ENCODE measurements at regions not wholly inside any gene's neighbourhood (a gene's known extent, or its start where the extent isn't known, plus 50 kb on each side); places are given as distances from the start of the nearest gene placed in this dataset.

DNA sequence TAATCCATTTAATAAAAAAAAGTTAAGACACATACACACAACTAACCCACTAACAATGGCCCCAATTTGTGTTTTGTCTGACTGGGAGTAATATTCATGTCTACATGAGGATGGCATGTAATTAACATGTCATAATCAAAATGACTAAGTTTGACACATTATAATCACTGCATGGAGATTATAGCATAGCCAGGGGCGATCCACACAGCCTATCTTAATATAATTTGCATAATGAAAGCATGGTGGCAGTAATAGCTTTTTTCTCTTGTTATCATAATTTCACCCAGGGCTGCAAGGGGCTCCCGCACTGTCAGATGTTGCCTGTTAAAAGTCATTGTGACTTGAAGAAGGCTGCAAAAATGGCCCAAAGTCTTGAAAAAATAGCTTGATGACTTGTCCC, 243.7 kb downstream of the SMAD2 start:
- no TSS peak for BruUV-seq (replicated peaks)
- Mint-ChIP-seq H3K4me3 (ENCODE audit: low read depth, unreplicated experiment) (no peak overlapping the region), H3K27ac (ENCODE audit: unreplicated experiment) (no peak overlapping the region), H3K9me3 (ENCODE audit: low read depth, unreplicated experiment) (no peaks in the 10 kb centered on the region), H3K27me3 (ENCODE audit: unreplicated experiment) (peaks cover 86% of the 10 kb centered on the region), H3K4me1 (ENCODE audit: low read depth, unreplicated experiment) (no peaks in the 10 kb centered on the region), H3K36me3 (ENCODE audit: insufficient read depth, unreplicated experiment) (no peaks in the 10 kb centered on the region)
- DNase-seq, result no peak
- TF ChIP-seq, protein P1, sequence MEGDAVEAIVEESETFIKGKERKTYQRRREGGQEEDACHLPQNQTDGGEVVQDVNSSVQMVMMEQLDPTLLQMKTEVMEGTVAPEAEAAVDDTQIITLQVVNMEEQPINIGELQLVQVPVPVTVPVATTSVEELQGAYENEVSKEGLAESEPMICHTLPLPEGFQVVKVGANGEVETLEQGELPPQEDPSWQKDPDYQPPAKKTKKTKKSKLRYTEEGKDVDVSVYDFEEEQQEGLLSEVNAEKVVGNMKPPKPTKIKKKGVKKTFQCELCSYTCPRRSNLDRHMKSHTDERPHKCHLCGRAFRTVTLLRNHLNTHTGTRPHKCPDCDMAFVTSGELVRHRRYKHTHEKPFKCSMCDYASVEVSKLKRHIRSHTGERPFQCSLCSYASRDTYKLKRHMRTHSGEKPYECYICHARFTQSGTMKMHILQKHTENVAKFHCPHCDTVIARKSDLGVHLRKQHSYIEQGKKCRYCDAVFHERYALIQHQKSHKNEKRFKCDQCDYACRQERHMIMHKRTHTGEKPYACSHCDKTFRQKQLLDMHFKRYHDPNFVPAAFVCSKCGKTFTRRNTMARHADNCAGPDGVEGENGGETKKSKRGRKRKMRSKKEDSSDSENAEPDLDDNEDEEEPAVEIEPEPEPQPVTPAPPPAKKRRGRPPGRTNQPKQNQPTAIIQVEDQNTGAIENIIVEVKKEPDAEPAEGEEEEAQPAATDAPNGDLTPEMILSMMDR (IDR thresholded peaks at IDR 0.05; ENCODE audit: unreplicated experiment), result no peak
- intact Hi-C loops (cut with micrococcal nuclease; ENCODE audit: unreplicated experiment), result no loop called here
- CTCF ChIA-PET, result no interaction called here

GRCh38 chr18:47683774-47684173, 246.7 kb downstream of the SMAD2 start:
- DNase-seq, result no peak
- Mint-ChIP-seq H3K4me1 (ENCODE audit: low read depth, unreplicated experiment) (no peaks in the 10 kb centered on the region), H3K36me3 (ENCODE audit: insufficient read depth, unreplicated experiment) (no peaks in the 10 kb centered on the region), H3K27me3 (ENCODE audit: unreplicated experiment) (peaks cover 83% of the 10 kb centered on the region), H3K4me3 (ENCODE audit: low read depth, unreplicated experiment) (no peak overlapping the region), H3K27ac (ENCODE audit: unreplicated experiment) (no peak overlapping the region), H3K9me3 (ENCODE audit: low read depth, unreplicated experiment) (no peaks in the 10 kb centered on the region)
- intact Hi-C loops (cut with micrococcal nuclease; ENCODE audit: unreplicated experiment), result no loop called here
- TF ChIP-seq, protein P1 (IDR thresholded peaks at IDR 0.05; ENCODE audit: unreplicated experiment), result no peak
- CTCF ChIA-PET, result no interaction called here
- BruUV-seq (replicated peaks), result no TSS peak

DNA sequence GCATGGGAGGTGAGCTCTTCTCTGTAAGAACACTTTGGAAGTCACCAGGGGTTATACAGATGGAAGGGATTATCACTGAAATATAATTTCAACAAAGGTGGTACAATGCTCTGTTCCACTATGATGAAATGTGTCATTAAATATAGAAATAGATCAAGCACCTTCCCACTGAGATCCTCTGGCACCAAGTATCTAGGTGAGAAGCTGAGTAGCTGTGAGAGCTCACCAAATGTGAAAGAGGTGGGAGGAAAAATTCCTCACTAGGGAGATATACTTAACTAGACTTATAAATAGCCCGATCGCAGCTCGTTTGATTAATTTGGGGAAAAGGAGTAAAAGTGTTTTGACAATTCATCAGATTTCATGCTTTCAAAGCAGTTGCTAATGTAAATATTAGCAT, 247.6 kb downstream of the SMAD2 start:
- Mint-ChIP-seq H3K27me3 (ENCODE audit: unreplicated experiment) (peaks cover 74% of the 10 kb centered on the region), H3K9me3 (ENCODE audit: low read depth, unreplicated experiment) (no peaks in the 10 kb centered on the region), H3K36me3 (ENCODE audit: insufficient read depth, unreplicated experiment) (no peaks in the 10 kb centered on the region), H3K4me1 (ENCODE audit: low read depth, unreplicated experiment) (no peaks in the 10 kb centered on the region), H3K27ac (ENCODE audit: unreplicated experiment) (no peak overlapping the region), H3K4me3 (ENCODE audit: low read depth, unreplicated experiment) (no peak overlapping the region)
- intact Hi-C loops (cut with micrococcal nuclease; ENCODE audit: unreplicated experiment), result no loop called here
- TF ChIP-seq, protein P1 (IDR thresholded peaks at IDR 0.05; ENCODE audit: unreplicated experiment), result no peak
- CTCF ChIA-PET, result no interaction called here
- no peak for DNase-seq
- no TSS peak for BruUV-seq (replicated peaks)

- intact Hi-C loops (cut with micrococcal nuclease; ENCODE audit: unreplicated experiment), result no loop called here
- no peak overlapping the region for H3K27ac Mint-ChIP-seq (ENCODE audit: unreplicated experiment)
- no peaks in the 10 kb centered on the region for H3K36me3 Mint-ChIP-seq (ENCODE audit: insufficient read depth, unreplicated experiment)
- BruUV-seq (replicated peaks), result no TSS peak
- H3K9me3 Mint-ChIP-seq (ENCODE audit: low read depth, unreplicated experiment), result no peaks in the 10 kb centered on the region
- H3K4me3 Mint-ChIP-seq (ENCODE audit: low read depth, unreplicated experiment), result no peak overlapping the region
- TF ChIP-seq, protein P1 (IDR thresholded peaks at IDR 0.05; ENCODE audit: unreplicated experiment), result no peak
- CTCF ChIA-PET, result no interaction called here
- no peak for DNase-seq
- H3K27me3 Mint-ChIP-seq (ENCODE audit: unreplicated experiment), result peaks cover 50% of the 10 kb centered on the region
- no peaks in the 10 kb centered on the region for H3K4me1 Mint-ChIP-seq (ENCODE audit: low read depth, unreplicated experiment)
Observed at GRCh38 chr18:47680488-47680887, 250.0 kb downstream of the SMAD2 start.

GRCh38 chr18:47679864-47680263, 250.6 kb downstream of the SMAD2 start:
- no peaks in the 10 kb centered on the region for H3K4me1 Mint-ChIP-seq (ENCODE audit: low read depth, unreplicated experiment)
- TF ChIP-seq, protein P1 (IDR thresholded peaks at IDR 0.05; ENCODE audit: unreplicated experiment), result no peak
- H3K4me3 Mint-ChIP-seq (ENCODE audit: low read depth, unreplicated experiment), result no peak overlapping the region
- H3K27ac Mint-ChIP-seq (ENCODE audit: unreplicated experiment), result no peak overlapping the region
- intact Hi-C loops (cut with micrococcal nuclease; ENCODE audit: unreplicated experiment), result no loop called here
- H3K27me3 Mint-ChIP-seq (ENCODE audit: unreplicated experiment), result peaks cover 48% of the 10 kb centered on the region
- CTCF ChIA-PET, result no interaction called here
- no peak for DNase-seq
- BruUV-seq (replicated peaks), result no TSS peak
- H3K9me3 Mint-ChIP-seq (ENCODE audit: low read depth, unreplicated experiment), result no peaks in the 10 kb centered on the region
- H3K36me3 Mint-ChIP-seq (ENCODE audit: insufficient read depth, unreplicated experiment), result no peaks in the 10 kb centered on the region

All from Calu3 (cell line).